AG04449 (cell line): ENCODE measurements at regions not wholly inside any gene's neighbourhood (a gene's known extent, or its start where the extent isn't known, plus 50 kb on each side); places are given as distances from the start of the nearest gene placed in this dataset.
"Not testable (repeated sequence)": the region's sequence is repeated elsewhere in the genome, so short reads cannot be mapped to it uniquely, and the experiment has no call there.

Experiments used
- CTCF ChIA-PET: fragments of 350-600 bp; formaldehyde crosslinking; extraction: SDS; loops from one replicate; lab custom pipeline; 2021; ENCODE audit warnings: antibody characterized with exemption; lab: Yijun Ruan, JAX
- POLR2A ChIA-PET: fragments of 400-600, 350-600 bp; formaldehyde crosslinking; extraction: SDS; loops from one replicate; lab custom pipeline; 2020; ENCODE audit warnings: antibody characterized with exemption, inconsistent platforms; lab: Yijun Ruan, JAX
- DNase-seq: peaks from one replicate; pipeline ENCODE4 v3.0.0-alpha.2; 2010; ENCODE audit warnings: low read depth, low spot score
- H3K4me3 ChIP-seq: 2 replicates; pipeline ENCODE4 v1.5.1; 2011; ENCODE audit warnings: low read depth, mild to moderate bottlenecking, control low read depth, low read length
- TF ChIP-seq, protein P1 (sequence below): IDR thresholded peaks from one replicate; pipeline ENCODE4 v1.5.1; 2011; ENCODE audit warnings: mild to moderate bottlenecking, moderate library complexity, low read length, control low read depth, inconsistent platforms; ENCODE audit not compliant: insufficient read depth; ENCODE audit errors: missing control alignments

- DNase-seq, result peak; percentile 10
- POLR2A ChIA-PET, H3K4me3 ChIP-seq: not testable (repeated sequence)
- CTCF ChIA-PET, result interaction anchor here (1.6 kb wide), 1 partner anchor 31 kb away, joined by 3 read pairs; no protein-coding TSS in a partner anchor
These were observed 58.3 kb downstream of the ART5 start for GRCh38 chr11:3583476-3583875.

GRCh38 chr11:3581389-3581725 lies 60.4 kb downstream of the ART5 start:
- DNase-seq, H3K4me3 ChIP-seq, POLR2A ChIA-PET, CTCF ChIA-PET: not testable (repeated sequence)

GRCh38 chr11:3580487-3581388 lies 61.1 kb downstream of the ART5 start:
- TF ChIP-seq, protein P1, sequence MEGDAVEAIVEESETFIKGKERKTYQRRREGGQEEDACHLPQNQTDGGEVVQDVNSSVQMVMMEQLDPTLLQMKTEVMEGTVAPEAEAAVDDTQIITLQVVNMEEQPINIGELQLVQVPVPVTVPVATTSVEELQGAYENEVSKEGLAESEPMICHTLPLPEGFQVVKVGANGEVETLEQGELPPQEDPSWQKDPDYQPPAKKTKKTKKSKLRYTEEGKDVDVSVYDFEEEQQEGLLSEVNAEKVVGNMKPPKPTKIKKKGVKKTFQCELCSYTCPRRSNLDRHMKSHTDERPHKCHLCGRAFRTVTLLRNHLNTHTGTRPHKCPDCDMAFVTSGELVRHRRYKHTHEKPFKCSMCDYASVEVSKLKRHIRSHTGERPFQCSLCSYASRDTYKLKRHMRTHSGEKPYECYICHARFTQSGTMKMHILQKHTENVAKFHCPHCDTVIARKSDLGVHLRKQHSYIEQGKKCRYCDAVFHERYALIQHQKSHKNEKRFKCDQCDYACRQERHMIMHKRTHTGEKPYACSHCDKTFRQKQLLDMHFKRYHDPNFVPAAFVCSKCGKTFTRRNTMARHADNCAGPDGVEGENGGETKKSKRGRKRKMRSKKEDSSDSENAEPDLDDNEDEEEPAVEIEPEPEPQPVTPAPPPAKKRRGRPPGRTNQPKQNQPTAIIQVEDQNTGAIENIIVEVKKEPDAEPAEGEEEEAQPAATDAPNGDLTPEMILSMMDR, result peak; percentile 4
- peak overlapping the region; percentile 43 for H3K4me3 ChIP-seq
- DNase-seq, CTCF ChIA-PET, POLR2A ChIA-PET: not testable (repeated sequence)

- DNase-seq, CTCF ChIA-PET, H3K4me3 ChIP-seq, POLR2A ChIA-PET: not testable (repeated sequence)
These were observed 62.0 kb downstream of the ART5 start for GRCh38 chr11:3579600-3580459.

GRCh38 chr11:3576066-3576604 lies 65.7 kb downstream of the ART5 start:
- CTCF ChIA-PET, H3K4me3 ChIP-seq, POLR2A ChIA-PET, DNase-seq: not testable (repeated sequence)

DNA sequence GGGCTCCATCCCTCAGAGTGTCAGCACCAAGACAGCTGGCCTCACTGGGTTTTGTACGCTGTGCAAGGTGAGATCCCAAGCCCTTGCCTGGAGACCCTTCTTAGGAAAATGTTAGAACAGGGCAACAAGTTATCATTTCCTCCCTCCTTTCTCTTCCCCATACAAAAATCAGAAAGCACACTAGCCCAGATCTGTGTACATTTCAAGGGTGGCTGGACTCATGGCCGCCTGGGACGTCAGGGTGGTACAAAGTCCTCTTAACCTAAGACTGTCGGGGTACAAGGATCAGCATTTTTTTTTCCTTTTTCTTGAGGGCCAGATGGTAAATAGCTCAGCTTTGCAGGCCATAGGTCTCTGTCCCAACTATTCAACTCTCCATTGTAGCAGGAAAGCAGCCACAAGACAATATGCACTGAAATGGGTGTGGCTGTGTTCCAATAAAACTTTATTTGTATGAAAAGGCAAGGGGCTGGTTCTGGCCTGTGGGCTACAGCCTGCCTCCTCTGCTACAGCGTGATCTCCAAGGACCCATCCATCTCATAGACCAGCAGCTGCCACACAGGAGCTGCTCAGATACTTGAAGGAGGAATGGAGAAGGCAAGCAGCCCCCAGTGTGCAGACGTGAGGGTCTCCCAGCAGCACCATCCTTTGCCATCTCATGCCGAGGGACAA lies 68.7 kb downstream of the ART5 start:
- H3K4me3 ChIP-seq, DNase-seq, POLR2A ChIA-PET, CTCF ChIA-PET: not testable (repeated sequence)

DNA sequence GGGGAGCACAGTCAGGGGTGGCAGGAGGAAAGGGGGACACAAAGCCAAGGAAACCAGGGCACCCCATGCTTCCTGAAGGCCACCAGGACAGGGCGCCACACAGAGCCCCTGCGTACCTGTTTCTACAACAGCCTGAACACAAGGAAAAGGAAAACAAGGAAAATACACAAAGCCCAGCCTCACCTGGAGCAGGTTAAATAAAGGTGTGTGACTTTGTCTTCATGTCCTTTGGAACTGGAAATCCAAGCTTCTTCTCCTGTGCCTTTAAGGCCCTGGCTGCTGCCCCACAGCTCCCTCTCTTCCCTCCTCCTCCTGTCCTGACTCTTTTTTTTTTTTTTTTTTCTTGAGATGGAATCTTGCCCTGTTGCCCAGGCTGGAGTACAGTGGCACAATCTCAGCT lies 70.0 kb downstream of the ART5 start:
- DNase-seq, H3K4me3 ChIP-seq, POLR2A ChIA-PET, CTCF ChIA-PET: not testable (repeated sequence)

GRCh38 chr11:3565838-3566237 lies 76.0 kb downstream of the ART5 start:
- POLR2A ChIA-PET, CTCF ChIA-PET, H3K4me3 ChIP-seq, DNase-seq: not testable (repeated sequence)

- POLR2A ChIA-PET, H3K4me3 ChIP-seq, CTCF ChIA-PET, DNase-seq: not testable (repeated sequence)
These were observed 77.4 kb downstream of the ART5 start for GRCh38 chr11:3564383-3564782.

- H3K4me3 ChIP-seq, CTCF ChIA-PET, POLR2A ChIA-PET, DNase-seq: not testable (repeated sequence)
These were observed 87.2 kb downstream of the ART5 start for GRCh38 chr11:3554621-3555020.

- DNase-seq, POLR2A ChIA-PET, H3K4me3 ChIP-seq, CTCF ChIA-PET: not testable (repeated sequence)
These were observed 96.8 kb downstream of the ART5 start for GRCh38 chr11:3544990-3545389.

GRCh38 chr11:3538220-3538619 lies 103.6 kb downstream of the ART5 start:
- CTCF ChIA-PET, H3K4me3 ChIP-seq, DNase-seq, POLR2A ChIA-PET: not testable (repeated sequence)

DNA sequence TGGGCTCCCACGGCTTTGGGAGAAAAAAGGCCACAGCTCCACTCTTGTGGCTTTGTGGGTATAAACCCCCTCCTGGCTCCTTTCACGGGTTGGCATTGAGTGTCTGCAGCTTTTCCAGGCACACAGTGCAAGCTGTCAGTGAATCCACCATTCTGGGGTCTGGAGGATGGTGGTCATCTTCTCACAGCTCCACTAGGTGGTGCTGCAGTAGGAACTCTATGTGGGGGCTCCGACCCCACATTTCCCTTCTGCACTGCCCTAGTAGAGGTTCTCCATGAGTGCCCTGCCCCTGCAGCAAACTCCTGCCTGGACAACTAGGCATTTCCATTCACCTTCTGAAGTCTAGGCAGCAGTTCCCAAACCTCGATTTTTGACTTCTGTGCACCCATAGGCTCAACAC lies 104.5 kb downstream of the ART5 start:
- DNase-seq, POLR2A ChIA-PET, CTCF ChIA-PET, H3K4me3 ChIP-seq: not testable (repeated sequence)

- POLR2A ChIA-PET, result not testable (repeated sequence)
These were observed 108.8 kb downstream of the ART5 start for GRCh38 chr11:3532958-3533357.

GRCh38 chr11:3531280-3531679 lies 110.5 kb downstream of the ART5 start:
- H3K4me3 ChIP-seq, CTCF ChIA-PET, POLR2A ChIA-PET, DNase-seq: not testable (repeated sequence)

More at GRCh38 chr11:3532958-3533357, 108.8 kb downstream of the ART5 start:
- H3K4me3 ChIP-seq, CTCF ChIA-PET, DNase-seq: not testable (repeated sequence)
